Endothelial cell of umbilical vein (primary cell): ENCODE measurements at regions not wholly inside any gene's neighbourhood (a gene's known extent, or its start where the extent isn't known, plus 50 kb on each side); places are given as distances from the start of the nearest gene placed in this dataset.

Source experiments
- BruUV-seq: library from RNA; stranded (reverse); fragments of 400-500 nt; replicated peaks from 2 replicates; lab custom pipeline; 2021; lab: Mats Ljungman, UMichigan
- CTCF ChIA-PET: fragments of 300-600, 350-600 bp; sonication (Branson Sonifier 250); formaldehyde crosslinking; loops from one replicate; lab custom pipeline; 2021; ENCODE audit warnings: antibody characterized with exemption, inconsistent platforms; lab: Charles Lee
- POLR2A ChIA-PET: fragments of 300-600, 350-600 bp; sonication (Branson Sonifier 250); formaldehyde crosslinking; loops from one replicate; lab custom pipeline; 2021; ENCODE audit warnings: antibody characterized with exemption, inconsistent platforms; lab: Charles Lee
- DNase-seq: peaks from one replicate; pipeline ENCODE4 v3.0.0-alpha.2; 2011; ENCODE audit warnings: low read depth, low spot score
- FAIRE-seq: peaks from 2 replicates; lab custom pipeline; 2011; peaks lifted over from hg19 to GRCh38; lab: Jason Lieb, UNC
- H2AFZ ChIP-seq: 2 replicates; pipeline ENCODE4 v1.6.0; 2012; ENCODE audit warnings: low read depth, low read length, control low read depth, inconsistent platforms
- H3K27ac ChIP-seq: 2 replicates; pipeline ENCODE4 v1.5.1; 2011; ENCODE audit warnings: low read depth, mild to moderate bottlenecking, control low read depth, low read length, moderate library complexity; ENCODE audit not compliant: insufficient read depth
- H3K27me3 ChIP-seq, 2 experiments: 2 replicates each; pipeline versions ENCODE4 v1.6.0 to v1.6.1; 2011; ENCODE audit warnings: low read length in 2 of 2, mixed read lengths in 1 of 2; ENCODE audit not compliant: control insufficient read depth in 2 of 2, insufficient read depth in 2 of 2
- H3K36me3 ChIP-seq, 2 experiments: 2 replicates in 1 of 2; 3 replicates in 1 of 2; pipeline ENCODE4 v1.5.1; 2011; ENCODE audit warnings: low read length in 2 of 2, mild to moderate bottlenecking in 1 of 2, moderate library complexity in 1 of 2; ENCODE audit not compliant: control insufficient read depth in 2 of 2, insufficient read depth in 2 of 2; ENCODE audit errors: extremely low read depth in 1 of 2
- H3K4me1 ChIP-seq: 3 replicates; pipeline ENCODE4 v1.5.1; 2011; ENCODE audit warnings: mild to moderate bottlenecking, low read length; ENCODE audit not compliant: control insufficient read depth, insufficient read depth; ENCODE audit errors: extremely low read depth
- H3K4me2 ChIP-seq: 2 replicates; pipeline ENCODE4 v1.6.1; 2011; ENCODE audit warnings: low read length, control low read depth, mixed read lengths; ENCODE audit not compliant: insufficient read depth
- H3K4me3 ChIP-seq, 3 experiments: fragments of 200-600 bp in 1 of 3; sonication (generic), shearing (Covaris generic) in 1 of 3; replicated peaks in 1 of 3; 2 replicates each; pipeline ENCODE4 v1.5.1; 2011 to 2016; ENCODE audit warnings: control low read depth in 3 of 3, low read length in 3 of 3, mild to moderate bottlenecking in 2 of 3, inconsistent platforms in 1 of 3, low read depth in 1 of 3, moderate library complexity in 1 of 3; ENCODE audit not compliant: insufficient read depth in 1 of 3
- H3K79me2 ChIP-seq: 2 replicates; pipeline ENCODE4 v1.6.0; 2012; ENCODE audit warnings: low read length, inconsistent platforms; ENCODE audit not compliant: control insufficient read depth, insufficient read depth
- H3K9ac ChIP-seq: replicated peaks from 2 replicates; pipeline ENCODE3; 2011; ENCODE audit warnings: low read length, control low read depth; ENCODE audit not compliant: insufficient read depth; ENCODE audit errors: extremely low read depth
- H3K9me1 ChIP-seq: replicated peaks from 3 replicates; pipeline ENCODE4 v1.6.0; 2011; ENCODE audit warnings: mild to moderate bottlenecking, low read length; ENCODE audit not compliant: control insufficient read depth, insufficient read depth; ENCODE audit errors: extremely low read depth
- H3K9me3 ChIP-seq: replicated peaks from 2 replicates; pipeline ENCODE4 v1.5.1; 2012; ENCODE audit warnings: low read length, inconsistent platforms; ENCODE audit not compliant: control insufficient read depth, insufficient read depth
- H4K20me1 ChIP-seq: replicated peaks from 2 replicates; pipeline ENCODE3; 2011; ENCODE audit warnings: mild to moderate bottlenecking, low read length; ENCODE audit not compliant: control insufficient read depth, insufficient read depth; ENCODE audit errors: extremely low read depth
- EZH2 ChIP-seq: IDR thresholded peaks from 2 replicates; pipeline ENCODE4 v1.6.1; 2012; ENCODE audit warnings: borderline replicate concordance, low read depth, mild to moderate bottlenecking, moderate library complexity, low read length, inconsistent platforms; ENCODE audit not compliant: severe bottlenecking
- FOS ChIP-seq: IDR thresholded peaks from 2 replicates; pipeline ENCODE4 v1.6.1; 2011; ENCODE audit warnings: mild to moderate bottlenecking, low read length, moderate library complexity, borderline replicate concordance; ENCODE audit not compliant: insufficient read depth
- GATA2 ChIP-seq: IDR thresholded peaks from 2 replicates; pipeline ENCODE4 v1.7.0; 2011; ENCODE audit warnings: low read depth, mild to moderate bottlenecking, moderate library complexity, mixed read lengths, low read length; ENCODE audit not compliant: insufficient read length, insufficient read depth
- JUN ChIP-seq: IDR thresholded peaks from 2 replicates; pipeline ENCODE4 v1.6.1; 2011; ENCODE audit warnings: borderline replicate concordance, low read depth; ENCODE audit not compliant: insufficient read length, insufficient read depth
- MYC ChIP-seq: IDR thresholded peaks from one replicate; pipeline ENCODE4 v1.6.1; 2011; ENCODE audit warnings: mild to moderate bottlenecking, low read depth, low read length
- POLR2A ChIP-seq: IDR thresholded peaks from 2 replicates; pipeline ENCODE4 v1.6.1; 2012; ENCODE audit warnings: low read depth, mild to moderate bottlenecking, control low read depth, low read length
- POLR2AphosphoS5 ChIP-seq: IDR thresholded peaks from 2 replicates; pipeline ENCODE4 v1.6.1; 2012; ENCODE audit warnings: low read depth, mild to moderate bottlenecking, control low read depth, low read length, moderate library complexity; ENCODE audit not compliant: insufficient read depth
- dilution Hi-C: fragments of 300-500 bp; cut with MboI; formaldehyde crosslinking; loops from one replicate; pipeline ENCODE4 v1.15.0; 2019; ENCODE audit warnings: low sequenced_read_pairs; ENCODE audit not compliant: extremely low pct_ligation_motif_present
- intact Hi-C: fragments of 100-400 bp; cut with micrococcal nuclease; formaldehyde crosslinking; loops from one replicate; pipeline ENCODE4 v1.10.0; 2022
- TF ChIP-seq, protein P1 (sequence below): IDR thresholded peaks from 2 replicates; pipeline ENCODE4 v1.6.1; 2011; ENCODE audit not compliant: insufficient read depth, insufficient read length
- TF ChIP-seq, protein P2 (sequence below), 2 donors: IDR thresholded peaks; 1 replicate in 1 of 2; 2 replicates in 1 of 2; pipeline ENCODE4 v1.5.1; 2011; ENCODE audit warnings: low read length in 2 of 2, mild to moderate bottlenecking in 2 of 2, moderate library complexity in 2 of 2, control low read depth in 1 of 2, inconsistent platforms in 1 of 2, low read depth in 1 of 2; ENCODE audit not compliant: insufficient read depth in 1 of 2; ENCODE audit errors: extremely low read depth in 1 of 2

GRCh38 chr12:111164833-111165525, 203.9 kb downstream of the PHETA1 start:
- Histone ChIP-seq H3K4me2 (no peak overlapping the region), H3K79me2 (no peaks in the 10 kb centered on the region), H3K27ac (no peak overlapping the region), H3K36me3 (no peaks in the 10 kb centered on the region), H3K27me3 (no peaks in the 10 kb centered on the region), H3K9ac (no peak overlapping the region), H2AFZ (no peak overlapping the region), H3K4me3 (no peak overlapping the region), H3K9me1 (no peaks in the 10 kb centered on the region), H3K4me1 (no peaks in the 10 kb centered on the region), H3K9me3 (no peaks in the 10 kb centered on the region), H4K20me1 (no peaks in the 10 kb centered on the region)
- POLR2A ChIA-PET, result no interaction called here
- FAIRE-seq (no peak), DNase-seq (no peak)
- CTCF ChIA-PET, result no interaction called here
- TF ChIP-seq, protein P1, sequence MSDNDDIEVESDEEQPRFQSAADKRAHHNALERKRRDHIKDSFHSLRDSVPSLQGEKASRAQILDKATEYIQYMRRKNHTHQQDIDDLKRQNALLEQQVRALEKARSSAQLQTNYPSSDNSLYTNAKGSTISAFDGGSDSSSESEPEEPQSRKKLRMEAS, result no peak
- no peak for TF ChIP-seq MYC
- TF ChIP-seq FOS, result no peak
- no peak for TF ChIP-seq GATA2
- TF ChIP-seq, protein P2, sequence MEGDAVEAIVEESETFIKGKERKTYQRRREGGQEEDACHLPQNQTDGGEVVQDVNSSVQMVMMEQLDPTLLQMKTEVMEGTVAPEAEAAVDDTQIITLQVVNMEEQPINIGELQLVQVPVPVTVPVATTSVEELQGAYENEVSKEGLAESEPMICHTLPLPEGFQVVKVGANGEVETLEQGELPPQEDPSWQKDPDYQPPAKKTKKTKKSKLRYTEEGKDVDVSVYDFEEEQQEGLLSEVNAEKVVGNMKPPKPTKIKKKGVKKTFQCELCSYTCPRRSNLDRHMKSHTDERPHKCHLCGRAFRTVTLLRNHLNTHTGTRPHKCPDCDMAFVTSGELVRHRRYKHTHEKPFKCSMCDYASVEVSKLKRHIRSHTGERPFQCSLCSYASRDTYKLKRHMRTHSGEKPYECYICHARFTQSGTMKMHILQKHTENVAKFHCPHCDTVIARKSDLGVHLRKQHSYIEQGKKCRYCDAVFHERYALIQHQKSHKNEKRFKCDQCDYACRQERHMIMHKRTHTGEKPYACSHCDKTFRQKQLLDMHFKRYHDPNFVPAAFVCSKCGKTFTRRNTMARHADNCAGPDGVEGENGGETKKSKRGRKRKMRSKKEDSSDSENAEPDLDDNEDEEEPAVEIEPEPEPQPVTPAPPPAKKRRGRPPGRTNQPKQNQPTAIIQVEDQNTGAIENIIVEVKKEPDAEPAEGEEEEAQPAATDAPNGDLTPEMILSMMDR (IDR thresholded peaks at IDR 0.05; ENCODE audit: extremely low read depth in 1 of 2, insufficient read depth in 1 of 2, low read depth in 1 of 2, low read length in 2 of 2), result no peak
- no peak for TF ChIP-seq POLR2AphosphoS5
- TF ChIP-seq EZH2, result no peak
- TF ChIP-seq JUN, result no peak
- TF ChIP-seq POLR2A, result no peak
- intact Hi-C loops (no loop called here), dilution Hi-C loops (no loop called here)
- BruUV-seq, result no TSS peak
